ENCODE measurements at regions not wholly inside any gene's neighbourhood (a gene's known extent, or its start where the extent isn't known, plus 50 kb on each side); places are given as distances from the start of the nearest gene placed in this dataset.

DNA sequence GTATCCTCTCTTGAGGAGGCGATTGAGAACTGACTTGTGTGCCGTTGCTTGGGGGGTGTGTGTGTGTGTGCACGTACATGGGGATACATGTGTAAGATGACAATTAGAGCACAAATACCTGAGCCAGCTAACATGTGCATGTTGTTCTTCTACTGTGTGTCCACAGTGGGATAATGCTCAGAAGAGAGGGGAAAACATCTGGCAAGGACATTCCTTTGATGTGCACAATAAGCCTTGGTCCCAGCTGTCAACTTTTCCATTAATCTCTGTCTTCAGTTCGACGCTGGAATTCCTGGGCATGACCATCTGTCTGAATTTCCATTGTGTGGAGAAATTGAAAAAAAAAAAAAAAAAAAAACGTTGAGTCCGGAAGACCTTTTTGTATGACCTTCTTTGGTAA lies 592.0 kb upstream of the GALNTL6 start:
- no peak for DNase-seq
- H3K79me2 ChIP-seq (ENCODE audit: insufficient read depth), result no peaks in the 10 kb centered on the region
- H3K4me2 ChIP-seq (ENCODE audit: unreplicated experiment), result no peak overlapping the region
- H2AFZ ChIP-seq, result no peak overlapping the region
- no peak overlapping the region for H3K27ac ChIP-seq
- H3K36me3 ChIP-seq (ENCODE audit: low read depth), result no peaks in the 10 kb centered on the region
- no peaks in the 10 kb centered on the region for H4K20me1 ChIP-seq (ENCODE audit: insufficient read depth)
- H3K27me3 ChIP-seq (replicated peaks; ENCODE audit: insufficient read depth), result no peaks in the 10 kb centered on the region
- H3K4me3 ChIP-seq, result no peak overlapping the region
- no peaks in the 10 kb centered on the region for H3K9me3 ChIP-seq (ENCODE audit: low read depth)
- TF ChIP-seq EZH2phosphoT487 (IDR thresholded peaks at IDR 0.05; ENCODE audit: insufficient read depth, low read depth) (no peak), EZH2 (IDR thresholded peaks at IDR 0.05; ENCODE audit: insufficient read depth, poor library complexity, severe bottlenecking) (no peak)
- no peaks in the 10 kb centered on the region for H3F3A ChIP-seq (ENCODE audit: insufficient read depth)
- in situ Hi-C loops (cut with MboI), result no loop called here
- 10 to 13% methylated on average over 7 of the region's 7 CpGs for WGBS, 2 experiments (ENCODE audit: low coverage in 1 of 2, low lambda C conversion rate in 2 of 2, missing lambda C conversion rate in 2 of 2)
- H3K9me2 ChIP-seq (ENCODE audit: insufficient read depth), result no peaks in the 10 kb centered on the region
- H3K4me1 ChIP-seq (ENCODE audit: insufficient read depth), result no peaks in the 10 kb centered on the region
- H3K9ac ChIP-seq, result no peak overlapping the region

GRCh38 chr4:171203425-171203824 lies 609.8 kb upstream of the GALNTL6 start:
- H3K27ac ChIP-seq, result no peak overlapping the region

GRCh38 chr4:171202908-171203307 lies 610.3 kb upstream of the GALNTL6 start:
- Histone ChIP-seq H3K27ac (no peak overlapping the region), H3K9ac (no peak overlapping the region), H3F3A (ENCODE audit: insufficient read depth) (no peaks in the 10 kb centered on the region), H3K9me3 (ENCODE audit: low read depth) (no peaks in the 10 kb centered on the region), H4K20me1 (ENCODE audit: insufficient read depth) (no peaks in the 10 kb centered on the region), H3K4me3 (no peak overlapping the region), H3K9me2 (ENCODE audit: insufficient read depth) (no peaks in the 10 kb centered on the region), H2AFZ (no peak overlapping the region), H3K4me1 (ENCODE audit: insufficient read depth) (no peaks in the 10 kb centered on the region), H3K79me2 (ENCODE audit: insufficient read depth) (no peaks in the 10 kb centered on the region), H3K36me3 (ENCODE audit: low read depth) (no peaks in the 10 kb centered on the region), H3K27me3 (replicated peaks; ENCODE audit: insufficient read depth) (no peaks in the 10 kb centered on the region), H3K4me2 (ENCODE audit: unreplicated experiment) (no peak overlapping the region)
- TF ChIP-seq EZH2 (IDR thresholded peaks at IDR 0.05; ENCODE audit: insufficient read depth, poor library complexity, severe bottlenecking) (no peak), EZH2phosphoT487 (IDR thresholded peaks at IDR 0.05; ENCODE audit: insufficient read depth, low read depth) (no peak)
- 31 to 33% methylated on average over 4 of the region's 4 CpGs for WGBS, 2 experiments (ENCODE audit: low coverage in 1 of 2, low lambda C conversion rate in 2 of 2, missing lambda C conversion rate in 2 of 2)
- in situ Hi-C loops (cut with MboI), result no loop called here
- no peak for DNase-seq

More at GRCh38 chr4:171203425-171203824, 609.8 kb upstream of the GALNTL6 start:
- Histone ChIP-seq H4K20me1 (ENCODE audit: insufficient read depth) (no peaks in the 10 kb centered on the region), H2AFZ (no peak overlapping the region), H3K79me2 (ENCODE audit: insufficient read depth) (no peaks in the 10 kb centered on the region), H3K4me3 (no peak overlapping the region), H3K36me3 (ENCODE audit: low read depth) (no peaks in the 10 kb centered on the region), H3K4me1 (ENCODE audit: insufficient read depth) (no peaks in the 10 kb centered on the region), H3K9me3 (ENCODE audit: low read depth) (no peaks in the 10 kb centered on the region), H3K4me2 (ENCODE audit: unreplicated experiment) (no peak overlapping the region), H3K9me2 (ENCODE audit: insufficient read depth) (no peaks in the 10 kb centered on the region), H3F3A (ENCODE audit: insufficient read depth) (no peaks in the 10 kb centered on the region), H3K9ac (no peak overlapping the region), H3K27me3 (replicated peaks; ENCODE audit: insufficient read depth) (no peaks in the 10 kb centered on the region)
- DNase-seq, result no peak
- in situ Hi-C loops (cut with MboI), result no loop called here
- TF ChIP-seq EZH2phosphoT487 (IDR thresholded peaks at IDR 0.05; ENCODE audit: insufficient read depth, low read depth) (no peak), EZH2 (IDR thresholded peaks at IDR 0.05; ENCODE audit: insufficient read depth, poor library complexity, severe bottlenecking) (no peak)
- WGBS, 2 experiments (ENCODE audit: low coverage in 1 of 2, low lambda C conversion rate in 2 of 2, missing lambda C conversion rate in 2 of 2), result 2 to 8% methylated on average over 2 of the region's 2 CpGs

GRCh38 chr4:171186700-171187099 lies 626.5 kb upstream of the GALNTL6 start:
- H3K79me2 ChIP-seq (ENCODE audit: insufficient read depth), result no peaks in the 10 kb centered on the region
- H3K4me3 ChIP-seq, result no peak overlapping the region
- H3K27ac ChIP-seq, result no peak overlapping the region
- no peaks in the 10 kb centered on the region for H3K27me3 ChIP-seq (replicated peaks; ENCODE audit: insufficient read depth)
- H3K9ac ChIP-seq, result no peak overlapping the region
- H3F3A ChIP-seq (ENCODE audit: insufficient read depth), result no peaks in the 10 kb centered on the region
- no peak for DNase-seq
- no peaks in the 10 kb centered on the region for H3K9me2 ChIP-seq (ENCODE audit: insufficient read depth)
- no peak overlapping the region for H3K4me2 ChIP-seq (ENCODE audit: unreplicated experiment)
- H2AFZ ChIP-seq, result no peak overlapping the region
- H3K4me1 ChIP-seq (ENCODE audit: insufficient read depth), result no peaks in the 10 kb centered on the region
- H3K9me3 ChIP-seq (ENCODE audit: low read depth), result no peaks in the 10 kb centered on the region
- WGBS, 2 experiments (ENCODE audit: low coverage in 1 of 2, low lambda C conversion rate in 2 of 2, missing lambda C conversion rate in 2 of 2), result 27 to 35% methylated on average over 2 of the region's 2 CpGs
- TF ChIP-seq EZH2 (IDR thresholded peaks at IDR 0.05; ENCODE audit: insufficient read depth, poor library complexity, severe bottlenecking) (no peak), EZH2phosphoT487 (IDR thresholded peaks at IDR 0.05; ENCODE audit: insufficient read depth, low read depth) (no peak)
- no peaks in the 10 kb centered on the region for H4K20me1 ChIP-seq (ENCODE audit: insufficient read depth)
- no peaks in the 10 kb centered on the region for H3K36me3 ChIP-seq (ENCODE audit: low read depth)
- in situ Hi-C loops (cut with MboI), result no loop called here

DNA sequence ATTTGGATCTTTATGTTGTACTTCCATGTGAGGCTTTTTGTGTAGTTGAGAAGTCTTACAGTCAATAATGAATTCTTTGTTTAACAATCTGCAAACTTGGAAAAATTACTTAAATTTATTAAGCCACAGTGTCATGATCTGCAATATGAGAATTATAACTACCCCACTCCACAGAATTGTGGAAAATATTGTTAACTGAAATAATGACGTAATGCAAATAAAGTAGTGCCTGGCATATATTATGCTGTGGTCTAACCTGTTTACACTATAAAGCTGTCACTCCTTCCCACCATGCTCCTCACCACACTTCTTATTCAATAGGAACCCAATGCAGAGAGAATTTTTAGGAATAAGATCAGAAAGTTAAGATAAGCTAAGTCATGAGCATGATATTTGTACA lies 632.1 kb upstream of the GALNTL6 start:
- Histone ChIP-seq H3K4me3 (no peak overlapping the region), H3K4me1 (ENCODE audit: insufficient read depth) (no peaks in the 10 kb centered on the region), H3K9me2 (ENCODE audit: insufficient read depth) (no peaks in the 10 kb centered on the region), H3F3A (ENCODE audit: insufficient read depth) (no peaks in the 10 kb centered on the region), H3K4me2 (ENCODE audit: unreplicated experiment) (no peak overlapping the region), H3K9me3 (ENCODE audit: low read depth) (no peaks in the 10 kb centered on the region), H3K79me2 (ENCODE audit: insufficient read depth) (no peaks in the 10 kb centered on the region), H3K27ac (no peak overlapping the region), H4K20me1 (ENCODE audit: insufficient read depth) (no peaks in the 10 kb centered on the region), H3K9ac (no peak overlapping the region), H3K27me3 (replicated peaks; ENCODE audit: insufficient read depth) (no peaks in the 10 kb centered on the region), H2AFZ (no peak overlapping the region), H3K36me3 (ENCODE audit: low read depth) (no peaks in the 10 kb centered on the region)
- WGBS, 2 experiments (ENCODE audit: low coverage in 1 of 2, low lambda C conversion rate in 2 of 2, missing lambda C conversion rate in 2 of 2), result 33 to 51% methylated on average over 1 of the region's 1 CpG
- in situ Hi-C loops (cut with MboI), result no loop called here
- no peak for TF ChIP-seq EZH2phosphoT487 (IDR thresholded peaks at IDR 0.05; ENCODE audit: insufficient read depth, low read depth)
- TF ChIP-seq EZH2 (IDR thresholded peaks at IDR 0.05; ENCODE audit: insufficient read depth, poor library complexity, severe bottlenecking), result no peak
- DNase-seq, result no peak

Data from GM23248 (cell line).